C4-2B (cell line): ENCODE measurements at regions not wholly inside any gene's neighbourhood (a gene's known extent, or its start where the extent isn't known, plus 50 kb on each side); places are given as distances from the start of the nearest gene placed in this dataset.

ENCODE experiments used
- ZFX ChIP-seq: fragments of 450-650 bp; IDR thresholded peaks from 2 replicates; pipeline ENCODE4 v1.6.1; 2017
- TF ChIP-seq, protein P1 (sequence below): fragments of 450-650 bp; conservative IDR thresholded peaks from 2 replicates; pipeline ENCODE4 v1.5.1; 2017; ENCODE audit warnings: mild to moderate bottlenecking

GRCh38 chr12:9276990-9277389 lies 68.8 kb upstream of the PZP start:
- TF ChIP-seq, protein P1, sequence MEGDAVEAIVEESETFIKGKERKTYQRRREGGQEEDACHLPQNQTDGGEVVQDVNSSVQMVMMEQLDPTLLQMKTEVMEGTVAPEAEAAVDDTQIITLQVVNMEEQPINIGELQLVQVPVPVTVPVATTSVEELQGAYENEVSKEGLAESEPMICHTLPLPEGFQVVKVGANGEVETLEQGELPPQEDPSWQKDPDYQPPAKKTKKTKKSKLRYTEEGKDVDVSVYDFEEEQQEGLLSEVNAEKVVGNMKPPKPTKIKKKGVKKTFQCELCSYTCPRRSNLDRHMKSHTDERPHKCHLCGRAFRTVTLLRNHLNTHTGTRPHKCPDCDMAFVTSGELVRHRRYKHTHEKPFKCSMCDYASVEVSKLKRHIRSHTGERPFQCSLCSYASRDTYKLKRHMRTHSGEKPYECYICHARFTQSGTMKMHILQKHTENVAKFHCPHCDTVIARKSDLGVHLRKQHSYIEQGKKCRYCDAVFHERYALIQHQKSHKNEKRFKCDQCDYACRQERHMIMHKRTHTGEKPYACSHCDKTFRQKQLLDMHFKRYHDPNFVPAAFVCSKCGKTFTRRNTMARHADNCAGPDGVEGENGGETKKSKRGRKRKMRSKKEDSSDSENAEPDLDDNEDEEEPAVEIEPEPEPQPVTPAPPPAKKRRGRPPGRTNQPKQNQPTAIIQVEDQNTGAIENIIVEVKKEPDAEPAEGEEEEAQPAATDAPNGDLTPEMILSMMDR: no peak
- no peak for TF ChIP-seq ZFX
